H9 (cell line): ENCODE measurements at regions not wholly inside any gene's neighbourhood (a gene's known extent, or its start where the extent isn't known, plus 50 kb on each side); places are given as distances from the start of the nearest gene placed in this dataset.
A peak's percentile ranks its signal among the peaks of the same experiment; 100 is the strongest.

Experiments used
- DNase-seq: peaks from one replicate; pipeline ENCODE4 v3.0.0-alpha.2; 2017
- H2AFZ ChIP-seq: one replicate; pipeline ENCODE4 v1.6.1; 2013; ENCODE audit warnings: mild to moderate bottlenecking, low read length, control low read depth, moderate library complexity
- H2AK5ac ChIP-seq: 2 replicates; pipeline ENCODE4 v1.6.1; 2013; ENCODE audit warnings: low read length, control low read depth, mixed read lengths; ENCODE audit not compliant: insufficient read length
- H2BK120ac ChIP-seq: one replicate; pipeline ENCODE4 v1.6.1; 2013; ENCODE audit warnings: low read depth, mild to moderate bottlenecking, low read length, control low read depth, inconsistent platforms; ENCODE audit not compliant: poor library complexity, severe bottlenecking
- H2BK12ac ChIP-seq: 2 replicates; pipeline ENCODE4 v1.6.1; 2013; ENCODE audit warnings: low read length, control low read depth, mixed read lengths, low read depth; ENCODE audit not compliant: insufficient read length
- H2BK15ac ChIP-seq: 2 replicates; pipeline ENCODE4 v1.6.1; 2013; ENCODE audit warnings: low read depth, low read length, control low read depth
- H2BK20ac ChIP-seq: one replicate; pipeline ENCODE4 v1.6.1; 2013; ENCODE audit warnings: low read depth, mild to moderate bottlenecking, low read length, control low read depth, inconsistent platforms; ENCODE audit not compliant: poor library complexity, severe bottlenecking
- H2BK5ac ChIP-seq: 2 replicates; pipeline ENCODE4 v1.6.1; 2013; ENCODE audit warnings: low read length, control low read depth, mixed read lengths; ENCODE audit not compliant: insufficient read length
- H3K14ac ChIP-seq: 2 replicates; pipeline ENCODE4 v1.6.1; 2013; ENCODE audit warnings: low read length, control low read depth; ENCODE audit not compliant: insufficient read depth
- H3K18ac ChIP-seq: 2 replicates; pipeline ENCODE4 v1.6.1; 2013; ENCODE audit warnings: low read depth, mild to moderate bottlenecking, mixed read lengths, low read length, control low read depth; ENCODE audit not compliant: insufficient read length
- H3K23ac ChIP-seq: 2 replicates; pipeline ENCODE4 v1.6.1; 2013; ENCODE audit warnings: low read length, control low read depth, mixed read lengths, low read depth; ENCODE audit not compliant: insufficient read length
- H3K23me2 ChIP-seq: 2 replicates; pipeline ENCODE4 v1.6.1; 2013; ENCODE audit warnings: low read depth, mild to moderate bottlenecking, mixed read lengths, low read length, control low read depth; ENCODE audit not compliant: insufficient read length, poor library complexity, severe bottlenecking
- H3K27ac ChIP-seq: 2 replicates; pipeline ENCODE4 v1.5.1; 2013; ENCODE audit warnings: low read length, control low read depth, mixed read lengths, low read depth; ENCODE audit not compliant: insufficient read length
- H3K27me3 ChIP-seq: 2 replicates; pipeline ENCODE4 v1.6.1; 2013; ENCODE audit warnings: low read length, control low read depth, inconsistent platforms; ENCODE audit not compliant: insufficient read depth
- H3K4ac ChIP-seq: 2 replicates; pipeline ENCODE4 v1.6.1; 2013; ENCODE audit warnings: low read depth, mild to moderate bottlenecking, control low read depth, inconsistent platforms, low read length, moderate library complexity
- H3K4me1 ChIP-seq: 2 replicates; pipeline ENCODE4 v1.6.1; 2013; ENCODE audit warnings: low read length, control low read depth, inconsistent platforms; ENCODE audit not compliant: insufficient read depth
- H3K4me2 ChIP-seq: 2 replicates; pipeline ENCODE4 v1.6.1; 2013; ENCODE audit warnings: low read length, control low read depth, mixed read lengths; ENCODE audit not compliant: insufficient read length, insufficient read depth
- H3K56ac ChIP-seq: 2 replicates; pipeline ENCODE4 v1.6.1; 2013; ENCODE audit warnings: low read depth, mild to moderate bottlenecking, mixed read lengths, low read length, control low read depth; ENCODE audit not compliant: insufficient read length
- H3K79me1 ChIP-seq: 2 replicates; pipeline ENCODE4 v1.6.1; 2013; ENCODE audit warnings: low read depth, mild to moderate bottlenecking, moderate library complexity, low read length, control low read depth, inconsistent platforms; ENCODE audit not compliant: insufficient read depth, poor library complexity, severe bottlenecking
- H3K79me2 ChIP-seq: 2 replicates; pipeline ENCODE4 v1.6.1; 2013; ENCODE audit warnings: low read length, control low read depth, inconsistent platforms; ENCODE audit not compliant: insufficient read depth
- H3K9ac ChIP-seq: 2 replicates; pipeline ENCODE4 v1.6.1; 2013; ENCODE audit warnings: low read length, control low read depth, mixed read lengths; ENCODE audit not compliant: insufficient read length; ENCODE audit errors: extremely low read depth
- H3K9me3 ChIP-seq: one replicate; pipeline ENCODE4 v1.6.1; 2013; ENCODE audit warnings: low read depth, low read length, inconsistent platforms; ENCODE audit not compliant: control insufficient read depth
- H3T11ph ChIP-seq: one replicate; pipeline ENCODE4 v1.6.1; 2013; ENCODE audit warnings: mild to moderate bottlenecking, low read length, control low read depth, inconsistent platforms
- H4K20me1 ChIP-seq: one replicate; pipeline ENCODE4 v1.6.1; 2013; ENCODE audit not compliant: control insufficient read depth, insufficient read length, insufficient read depth
- H4K5ac ChIP-seq: 2 replicates; pipeline ENCODE4 v1.6.1; 2013; ENCODE audit warnings: low read depth, mild to moderate bottlenecking, mixed read lengths, low read length, control low read depth; ENCODE audit not compliant: insufficient read length
- H4K8ac ChIP-seq: replicated peaks from 2 replicates; pipeline ENCODE4 v1.6.1; 2013; ENCODE audit warnings: low read length, control low read depth, mixed read lengths, low read depth; ENCODE audit not compliant: insufficient read length
- H4K91ac ChIP-seq: 2 replicates; pipeline ENCODE4 v1.6.1; 2013; ENCODE audit warnings: low read depth, mild to moderate bottlenecking, moderate library complexity, mixed read lengths, low read length, control low read depth; ENCODE audit not compliant: insufficient read length
- H3K27ac Mint-ChIP-seq, 3 experiments: 2 replicates in 2 of 3; 3 replicates in 1 of 3; pipeline ENCODE4 v1.8.0; 2020 to 2021; ENCODE audit warnings: mixed read lengths in 3 of 3, mild to moderate bottlenecking in 1 of 3, moderate library complexity in 1 of 3
- H3K27me3 Mint-ChIP-seq: 2 replicates; pipeline ENCODE4 v1.8.0; 2021; ENCODE audit warnings: low read depth, mild to moderate bottlenecking, moderate library complexity, mixed read lengths
- H3K36me3 Mint-ChIP-seq, 3 experiments: 2 replicates in 2 of 3; 3 replicates in 1 of 3; pipeline ENCODE4 v1.8.0; 2020 to 2021; ENCODE audit warnings: low read depth in 3 of 3, mixed read lengths in 3 of 3; ENCODE audit not compliant: insufficient read depth in 1 of 3
- H3K4me1 Mint-ChIP-seq, 2 experiments: 2 replicates each; pipeline ENCODE4 v1.8.0; 2020; ENCODE audit warnings: mixed read lengths in 2 of 2
- H3K4me3 Mint-ChIP-seq, 2 experiments: 2 replicates in 1 of 2; 3 replicates in 1 of 2; pipeline ENCODE4 v1.8.0; 2020 to 2021; ENCODE audit warnings: mild to moderate bottlenecking in 2 of 2, mixed read lengths in 2 of 2, moderate library complexity in 1 of 2
- H3K9me3 Mint-ChIP-seq, 2 experiments: 2 replicates in 1 of 2; 3 replicates in 1 of 2; pipeline ENCODE4 v1.8.0; 2020; ENCODE audit warnings: mild to moderate bottlenecking in 2 of 2, mixed read lengths in 2 of 2, moderate library complexity in 1 of 2
- WGBS: extraction: QIAGEN DNeasy Blood & Tissue Kit; methylation state at CpG from one replicate; pipeline ENCODE4 v1.1.7; 2013; ENCODE audit warnings: missing lambda C conversion rate, low lambda C conversion rate, mixed read lengths; ENCODE audit not compliant: insufficient read length; ENCODE audit errors: extremely low coverage; 5-methylcytosine and 5-hydroxymethylcytosine counted together
- TF ChIP-seq, protein P1 (sequence below): fragments of 200-600 bp; sonication (generic); conservative IDR thresholded peaks from 3 replicates; pipeline ENCODE4 v1.8.0; 2021; ENCODE audit warnings: antibody characterized with exemption, mild to moderate bottlenecking

DNA sequence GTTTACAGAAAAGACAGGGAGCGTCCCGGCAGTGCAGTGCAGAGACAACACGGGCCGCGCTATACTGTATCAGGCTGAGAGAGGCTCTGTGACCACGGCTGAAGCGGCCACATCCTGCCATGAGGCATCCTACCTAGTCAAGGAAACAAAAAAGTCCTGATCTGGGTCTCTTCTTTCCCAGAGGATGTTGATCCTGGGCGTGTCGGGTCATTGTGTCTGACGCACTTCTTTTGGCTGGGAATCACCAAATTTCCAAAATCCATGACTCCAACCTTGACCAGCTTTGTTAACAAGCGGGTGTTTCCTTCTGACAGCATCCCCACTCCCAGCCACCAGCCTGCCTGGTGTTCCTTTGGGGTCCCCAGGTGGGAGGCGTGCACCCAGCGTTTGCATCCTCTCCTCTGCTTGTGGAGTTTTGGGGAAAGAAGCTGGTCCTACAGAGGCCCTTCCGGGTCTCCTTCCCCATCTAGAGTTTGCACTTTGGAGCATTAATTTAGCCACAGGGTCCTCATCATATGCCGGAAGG, 91.4 kb upstream of the RAI14 start:
- Histone ChIP-seq H3K9ac (no peak overlapping the region), H2BK20ac (no peak overlapping the region), H3K14ac (no peak overlapping the region), H2AK5ac (no peak overlapping the region), H4K8ac (no peak overlapping the region), H2BK12ac (no peak overlapping the region), H4K91ac (no peak overlapping the region), H3K18ac (no peak overlapping the region), H3K27me3 (no peaks in the 10 kb centered on the region), H2BK15ac (no peak overlapping the region), H3K4me1 (no peaks in the 10 kb centered on the region; the same call in 1 of the 2 replicates), H3K9me3 (no peaks in the 10 kb centered on the region), H3K56ac (no peak overlapping the region), H4K5ac (no peak overlapping the region), H3T11ph (no peak overlapping the region), H3K23ac (no peak overlapping the region), H3K23me2 (no peaks in the 10 kb centered on the region), H3K4ac (no peak overlapping the region), H4K20me1 (peaks cover 2% of the 10 kb centered on the region), H3K27ac (no peak overlapping the region), H3K79me1 (no peaks in the 10 kb centered on the region), H3K79me2 (no peaks in the 10 kb centered on the region), H2BK5ac (no peak overlapping the region), H2BK120ac (no peak overlapping the region), H2AFZ (no peak overlapping the region), H3K4me2 (no peak overlapping the region)
- Mint-ChIP-seq H3K27me3 (peaks cover 1% of the 10 kb centered on the region; the same call in 1 of the 2 replicates), H3K36me3 (no peaks in the 10 kb centered on the region; a peak in 1 of 7 replicates), H3K27ac (peak overlapping the region in 1 of 3 experiments; percentile 66; a peak in 1 of 7 replicates), H3K9me3 (no peaks in the 10 kb centered on the region), H3K4me1 (peaks cover 20 to 26% of the 10 kb centered on the region in 2 experiments), H3K4me3 (no peak overlapping the region)
- no peak for DNase-seq
- WGBS = no CpG with 5 or more reads among the region's 15 CpGs
- TF ChIP-seq, protein P1, sequence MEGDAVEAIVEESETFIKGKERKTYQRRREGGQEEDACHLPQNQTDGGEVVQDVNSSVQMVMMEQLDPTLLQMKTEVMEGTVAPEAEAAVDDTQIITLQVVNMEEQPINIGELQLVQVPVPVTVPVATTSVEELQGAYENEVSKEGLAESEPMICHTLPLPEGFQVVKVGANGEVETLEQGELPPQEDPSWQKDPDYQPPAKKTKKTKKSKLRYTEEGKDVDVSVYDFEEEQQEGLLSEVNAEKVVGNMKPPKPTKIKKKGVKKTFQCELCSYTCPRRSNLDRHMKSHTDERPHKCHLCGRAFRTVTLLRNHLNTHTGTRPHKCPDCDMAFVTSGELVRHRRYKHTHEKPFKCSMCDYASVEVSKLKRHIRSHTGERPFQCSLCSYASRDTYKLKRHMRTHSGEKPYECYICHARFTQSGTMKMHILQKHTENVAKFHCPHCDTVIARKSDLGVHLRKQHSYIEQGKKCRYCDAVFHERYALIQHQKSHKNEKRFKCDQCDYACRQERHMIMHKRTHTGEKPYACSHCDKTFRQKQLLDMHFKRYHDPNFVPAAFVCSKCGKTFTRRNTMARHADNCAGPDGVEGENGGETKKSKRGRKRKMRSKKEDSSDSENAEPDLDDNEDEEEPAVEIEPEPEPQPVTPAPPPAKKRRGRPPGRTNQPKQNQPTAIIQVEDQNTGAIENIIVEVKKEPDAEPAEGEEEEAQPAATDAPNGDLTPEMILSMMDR = no peak
